ENCODE measurements at regions not wholly inside any gene's neighbourhood (a gene's known extent, or its start where the extent isn't known, plus 50 kb on each side); places are given as distances from the start of the nearest gene placed in this dataset.

DNA sequence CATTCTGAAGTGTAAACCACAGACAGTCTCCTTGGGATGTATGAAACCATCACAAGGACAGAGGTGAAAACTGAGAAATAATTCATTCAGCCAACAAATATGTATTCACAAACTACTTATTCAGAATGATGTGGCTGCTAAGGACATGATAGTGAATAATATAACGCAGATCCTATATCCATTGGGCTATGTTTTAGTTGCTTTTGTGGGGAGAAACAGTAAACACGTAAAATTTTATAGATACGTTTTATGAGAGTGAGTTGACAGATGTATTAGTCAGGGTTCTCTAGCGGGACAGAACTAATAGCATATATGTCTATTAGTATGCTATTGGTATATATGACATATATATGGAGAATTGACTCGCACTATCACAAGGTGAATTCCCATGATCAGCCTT is 402.5 kb downstream of the RFPL4B start:
- no peak for TF ChIP-seq MYC (IDR thresholded peaks at IDR 0.05; ENCODE audit: low read depth, low read length)
- TF ChIP-seq, protein P1, sequence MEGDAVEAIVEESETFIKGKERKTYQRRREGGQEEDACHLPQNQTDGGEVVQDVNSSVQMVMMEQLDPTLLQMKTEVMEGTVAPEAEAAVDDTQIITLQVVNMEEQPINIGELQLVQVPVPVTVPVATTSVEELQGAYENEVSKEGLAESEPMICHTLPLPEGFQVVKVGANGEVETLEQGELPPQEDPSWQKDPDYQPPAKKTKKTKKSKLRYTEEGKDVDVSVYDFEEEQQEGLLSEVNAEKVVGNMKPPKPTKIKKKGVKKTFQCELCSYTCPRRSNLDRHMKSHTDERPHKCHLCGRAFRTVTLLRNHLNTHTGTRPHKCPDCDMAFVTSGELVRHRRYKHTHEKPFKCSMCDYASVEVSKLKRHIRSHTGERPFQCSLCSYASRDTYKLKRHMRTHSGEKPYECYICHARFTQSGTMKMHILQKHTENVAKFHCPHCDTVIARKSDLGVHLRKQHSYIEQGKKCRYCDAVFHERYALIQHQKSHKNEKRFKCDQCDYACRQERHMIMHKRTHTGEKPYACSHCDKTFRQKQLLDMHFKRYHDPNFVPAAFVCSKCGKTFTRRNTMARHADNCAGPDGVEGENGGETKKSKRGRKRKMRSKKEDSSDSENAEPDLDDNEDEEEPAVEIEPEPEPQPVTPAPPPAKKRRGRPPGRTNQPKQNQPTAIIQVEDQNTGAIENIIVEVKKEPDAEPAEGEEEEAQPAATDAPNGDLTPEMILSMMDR (IDR thresholded peaks at IDR 0.05; ENCODE audit: low read depth, low read length): no peak
- no peak for TF ChIP-seq POLR2A (IDR thresholded peaks at IDR 0.05; ENCODE audit: extremely low read depth, insufficient read length)

All from NB4 (cell line).